ENCODE measurements at regions not wholly inside any gene's neighbourhood (a gene's known extent, or its start where the extent isn't known, plus 50 kb on each side); places are given as distances from the start of the nearest gene placed in this dataset.

- DNase-seq (ENCODE audit: extremely low spot score): no peak
- no peaks in the 10 kb centered on the region for H3K4me1 ChIP-seq (ENCODE audit: insufficient read depth)
- 58% methylated on average over 6 of the region's 6 CpGs for WGBS
- H3K36me3 ChIP-seq (ENCODE audit: insufficient read depth): no peaks in the 10 kb centered on the region
- H3K27ac ChIP-seq (ENCODE audit: low read depth): no peak overlapping the region
- H3K4me3 ChIP-seq (ENCODE audit: low read depth, low read length): no peak overlapping the region
Measured at GRCh38 chr2:200744201-200744602, 67.5 kb upstream of the BZW1 start.

GRCh38 chr2:200746301-200746700 is 65.4 kb upstream of the BZW1 start:
- 98% methylated on average over 7 of the region's 7 CpGs for WGBS
- H3K27ac ChIP-seq (ENCODE audit: low read depth): no peak overlapping the region
- no peaks in the 10 kb centered on the region for H3K4me1 ChIP-seq (ENCODE audit: insufficient read depth)
- H3K36me3 ChIP-seq (ENCODE audit: insufficient read depth): no peaks in the 10 kb centered on the region
- H3K4me3 ChIP-seq (ENCODE audit: low read depth, low read length): no peak overlapping the region
- no peak for DNase-seq (ENCODE audit: extremely low spot score)

GRCh38 chr2:200747668-200748618 is 63.8 kb upstream of the BZW1 start:
- no peak for DNase-seq (ENCODE audit: extremely low spot score)
- no peak overlapping the region for H3K27ac ChIP-seq (ENCODE audit: low read depth)
- H3K36me3 ChIP-seq (ENCODE audit: insufficient read depth): no peaks in the 10 kb centered on the region
- no peak overlapping the region for H3K4me3 ChIP-seq (ENCODE audit: low read depth, low read length)
- H3K4me1 ChIP-seq (ENCODE audit: insufficient read depth): no peaks in the 10 kb centered on the region
- WGBS: 26% methylated on average over 16 of the region's 16 CpGs

- 94% methylated on average over 4 of the region's 4 CpGs for WGBS
- DNase-seq (ENCODE audit: extremely low spot score): no peak
- Histone ChIP-seq H3K27ac (ENCODE audit: low read depth) (no peak overlapping the region), H3K36me3 (ENCODE audit: insufficient read depth) (no peaks in the 10 kb centered on the region), H3K4me3 (ENCODE audit: low read depth, low read length) (no peak overlapping the region), H3K4me1 (ENCODE audit: insufficient read depth) (no peaks in the 10 kb centered on the region)
Measured at GRCh38 chr2:200748779-200749178, 62.9 kb upstream of the BZW1 start.

GRCh38 chr2:200749631-200750322 is 61.9 kb upstream of the BZW1 start:
- Histone ChIP-seq H3K27ac (ENCODE audit: low read depth) (no peak overlapping the region), H3K4me3 (ENCODE audit: low read depth, low read length) (no peak overlapping the region), H3K36me3 (ENCODE audit: insufficient read depth) (no peaks in the 10 kb centered on the region), H3K4me1 (ENCODE audit: insufficient read depth) (no peaks in the 10 kb centered on the region)
- DNase-seq (ENCODE audit: extremely low spot score): no peak
- 95% methylated on average over 4 of the region's 4 CpGs for WGBS

- Histone ChIP-seq H3K36me3 (ENCODE audit: insufficient read depth) (no peaks in the 10 kb centered on the region), H3K4me3 (ENCODE audit: low read depth, low read length) (no peak overlapping the region), H3K27ac (ENCODE audit: low read depth) (no peak overlapping the region), H3K4me1 (ENCODE audit: insufficient read depth) (no peaks in the 10 kb centered on the region)
- DNase-seq (ENCODE audit: extremely low spot score): no peak
- WGBS: 74% methylated on average over 6 of the region's 6 CpGs
Measured at GRCh38 chr2:200750323-200750910, 61.3 kb upstream of the BZW1 start.

- WGBS: 73% methylated on average over 2 of the region's 2 CpGs
- no peaks in the 10 kb centered on the region for H3K36me3 ChIP-seq (ENCODE audit: insufficient read depth)
- H3K27ac ChIP-seq (ENCODE audit: low read depth): no peak overlapping the region
- H3K4me1 ChIP-seq (ENCODE audit: insufficient read depth): no peaks in the 10 kb centered on the region
- DNase-seq (ENCODE audit: extremely low spot score): no peak
- H3K4me3 ChIP-seq (ENCODE audit: low read depth, low read length): no peak overlapping the region
Measured at GRCh38 chr2:200751786-200752185, 59.9 kb upstream of the BZW1 start.

GRCh38 chr2:200752332-200752731 is 59.4 kb upstream of the BZW1 start:
- DNase-seq (ENCODE audit: extremely low spot score): no peak
- Histone ChIP-seq H3K36me3 (ENCODE audit: insufficient read depth) (no peaks in the 10 kb centered on the region), H3K27ac (ENCODE audit: low read depth) (no peak overlapping the region), H3K4me1 (ENCODE audit: insufficient read depth) (no peaks in the 10 kb centered on the region), H3K4me3 (ENCODE audit: low read depth, low read length) (no peak overlapping the region)
- 92% methylated on average over 2 of the region's 2 CpGs for WGBS

GRCh38 chr2:200752835-200753234 is 58.9 kb upstream of the BZW1 start:
- no peak overlapping the region for H3K27ac ChIP-seq (ENCODE audit: low read depth)
- no peak for DNase-seq (ENCODE audit: extremely low spot score)
- 95% methylated on average over 1 of the region's 1 CpG for WGBS
- H3K4me1 ChIP-seq (ENCODE audit: insufficient read depth): no peaks in the 10 kb centered on the region
- H3K4me3 ChIP-seq (ENCODE audit: low read depth, low read length): no peak overlapping the region
- H3K36me3 ChIP-seq (ENCODE audit: insufficient read depth): no peaks in the 10 kb centered on the region

- no peak for DNase-seq (ENCODE audit: extremely low spot score)
- H3K36me3 ChIP-seq (ENCODE audit: insufficient read depth): no peaks in the 10 kb centered on the region
- H3K27ac ChIP-seq (ENCODE audit: low read depth): no peak overlapping the region
- no peaks in the 10 kb centered on the region for H3K4me1 ChIP-seq (ENCODE audit: insufficient read depth)
- no peak overlapping the region for H3K4me3 ChIP-seq (ENCODE audit: low read depth, low read length)
- 38% methylated on average over 4 of the region's 4 CpGs for WGBS
Measured at GRCh38 chr2:200756618-200757321, 54.9 kb upstream of the BZW1 start.

- no peak overlapping the region for H3K27ac ChIP-seq (ENCODE audit: low read depth)
- no peak overlapping the region for H3K4me3 ChIP-seq (ENCODE audit: low read depth, low read length)
- no peak for DNase-seq (ENCODE audit: extremely low spot score)
- H3K36me3 ChIP-seq (ENCODE audit: insufficient read depth): no peaks in the 10 kb centered on the region
- no peaks in the 10 kb centered on the region for H3K4me1 ChIP-seq (ENCODE audit: insufficient read depth)
- 62% methylated on average over 4 of the region's 4 CpGs for WGBS
Measured at GRCh38 chr2:200757399-200757798, 54.3 kb upstream of the BZW1 start.

- no peak for DNase-seq (ENCODE audit: extremely low spot score)
- H3K4me1 ChIP-seq (ENCODE audit: insufficient read depth): no peaks in the 10 kb centered on the region
- no peak overlapping the region for H3K27ac ChIP-seq (ENCODE audit: low read depth)
- no peaks in the 10 kb centered on the region for H3K36me3 ChIP-seq (ENCODE audit: insufficient read depth)
- no peak overlapping the region for H3K4me3 ChIP-seq (ENCODE audit: low read depth, low read length)
- WGBS: 70% methylated on average over 4 of the region's 4 CpGs
Measured at GRCh38 chr2:200758341-200758740, 53.4 kb upstream of the BZW1 start.

- peaks cover 2% of the 10 kb centered on the region for H3K4me1 ChIP-seq (ENCODE audit: insufficient read depth)
- 39% methylated on average over 1 of the region's 1 CpG for WGBS
- H3K36me3 ChIP-seq (ENCODE audit: insufficient read depth): no peaks in the 10 kb centered on the region
- no peak overlapping the region for H3K27ac ChIP-seq (ENCODE audit: low read depth)
- DNase-seq (ENCODE audit: extremely low spot score): no peak
- H3K4me3 ChIP-seq (ENCODE audit: low read depth, low read length): no peak overlapping the region
Measured at GRCh38 chr2:200761266-200761665, 50.4 kb upstream of the BZW1 start.
